ENCODE measurements at regions not wholly inside any gene's neighbourhood (a gene's known extent, or its start where the extent isn't known, plus 50 kb on each side); places are given as distances from the start of the nearest gene placed in this dataset.

DNA sequence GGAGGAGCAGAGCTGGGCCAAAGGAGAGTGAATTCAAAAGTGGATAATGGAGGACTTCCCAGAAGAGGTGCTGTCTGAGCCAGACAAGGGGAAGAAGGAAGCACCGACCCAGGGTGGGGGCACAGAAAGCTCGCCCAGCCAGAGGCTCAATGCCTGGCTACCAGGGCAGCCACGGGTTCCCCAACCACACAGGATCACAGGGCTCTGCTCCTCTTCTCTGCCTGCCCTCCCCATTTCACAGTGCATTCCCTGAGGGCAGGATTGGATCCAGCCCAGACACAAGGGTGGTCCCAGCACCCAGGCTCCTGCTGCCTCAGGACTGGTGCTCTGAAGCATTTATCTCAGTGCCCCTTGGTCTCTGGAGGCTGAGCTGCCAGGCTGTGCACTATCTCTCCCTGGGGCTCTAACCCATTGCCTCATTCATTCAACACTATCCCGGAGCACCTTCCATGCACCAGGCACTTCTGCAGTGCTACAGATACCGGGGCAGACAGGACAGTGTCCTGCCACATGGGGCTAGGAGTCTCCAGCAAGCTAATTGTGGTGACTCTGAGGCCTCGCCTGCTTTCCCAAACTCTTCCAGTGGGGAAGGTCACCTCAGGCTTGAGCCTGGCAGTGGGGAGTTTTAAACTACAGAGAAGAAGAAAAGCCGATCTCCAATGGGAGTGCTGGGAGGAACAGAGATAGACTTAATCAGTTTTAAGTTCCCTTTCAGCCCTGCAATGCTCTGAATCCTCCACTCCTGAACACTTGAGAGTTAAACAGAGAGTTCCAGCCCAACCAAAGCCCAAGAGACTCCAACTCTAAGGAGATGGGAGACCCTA is 201.8 kb upstream of the ZMIZ1 start:
- no peak for DNase-seq (ENCODE audit: low read depth)
- no peak overlapping the region for H3K4me3 ChIP-seq (ENCODE audit: low read depth, low read length)
- TF ChIP-seq, protein P1, sequence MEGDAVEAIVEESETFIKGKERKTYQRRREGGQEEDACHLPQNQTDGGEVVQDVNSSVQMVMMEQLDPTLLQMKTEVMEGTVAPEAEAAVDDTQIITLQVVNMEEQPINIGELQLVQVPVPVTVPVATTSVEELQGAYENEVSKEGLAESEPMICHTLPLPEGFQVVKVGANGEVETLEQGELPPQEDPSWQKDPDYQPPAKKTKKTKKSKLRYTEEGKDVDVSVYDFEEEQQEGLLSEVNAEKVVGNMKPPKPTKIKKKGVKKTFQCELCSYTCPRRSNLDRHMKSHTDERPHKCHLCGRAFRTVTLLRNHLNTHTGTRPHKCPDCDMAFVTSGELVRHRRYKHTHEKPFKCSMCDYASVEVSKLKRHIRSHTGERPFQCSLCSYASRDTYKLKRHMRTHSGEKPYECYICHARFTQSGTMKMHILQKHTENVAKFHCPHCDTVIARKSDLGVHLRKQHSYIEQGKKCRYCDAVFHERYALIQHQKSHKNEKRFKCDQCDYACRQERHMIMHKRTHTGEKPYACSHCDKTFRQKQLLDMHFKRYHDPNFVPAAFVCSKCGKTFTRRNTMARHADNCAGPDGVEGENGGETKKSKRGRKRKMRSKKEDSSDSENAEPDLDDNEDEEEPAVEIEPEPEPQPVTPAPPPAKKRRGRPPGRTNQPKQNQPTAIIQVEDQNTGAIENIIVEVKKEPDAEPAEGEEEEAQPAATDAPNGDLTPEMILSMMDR (IDR thresholded peaks at IDR 0.05; ENCODE audit: insufficient read depth, low read depth, low read length, missing control alignments) = no peak

DNA sequence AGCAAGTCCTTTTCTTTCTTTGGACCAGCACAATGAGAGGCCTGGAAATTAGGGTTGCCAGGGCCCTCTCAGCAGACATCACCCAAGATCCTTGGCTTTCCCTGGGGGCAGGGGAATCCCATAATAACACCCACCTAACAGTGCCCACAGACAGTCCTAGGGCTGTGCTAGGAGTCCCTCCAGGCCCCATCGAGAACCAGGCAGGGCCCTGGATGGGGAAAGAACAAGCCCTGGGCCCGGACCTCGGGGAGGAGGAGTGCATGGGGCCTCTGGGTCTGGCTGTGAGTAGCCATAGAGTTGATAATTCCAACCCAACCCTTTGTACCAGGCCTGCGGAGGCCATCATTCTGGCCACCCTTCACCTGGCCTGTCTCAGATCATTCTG is 201.2 kb upstream of the ZMIZ1 start:
- DNase-seq (ENCODE audit: low read depth) = no peak
- no peak overlapping the region for H3K4me3 ChIP-seq (ENCODE audit: low read depth, low read length)
- TF ChIP-seq, protein P1 (IDR thresholded peaks at IDR 0.05; ENCODE audit: insufficient read depth, low read depth, low read length, missing control alignments) = no peak

DNA sequence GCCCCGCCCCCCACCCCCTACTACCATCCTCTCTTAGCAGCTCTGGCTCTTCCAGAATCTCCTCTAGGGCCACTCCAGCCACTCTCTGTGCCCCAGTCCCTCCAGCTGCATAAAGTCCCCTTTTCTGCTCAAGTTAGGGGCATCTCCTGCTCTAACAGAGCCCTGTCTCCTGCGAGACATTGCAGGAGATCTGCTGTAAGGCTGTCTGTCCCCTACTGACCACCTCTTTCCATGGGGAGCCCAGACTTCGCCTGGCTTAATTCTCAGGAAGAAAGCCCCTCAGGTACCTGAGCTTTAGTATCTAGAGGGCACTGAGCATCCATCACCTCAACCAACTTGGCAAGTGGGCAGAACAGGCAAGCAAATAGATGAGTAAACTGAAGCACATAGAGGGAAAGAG is 200.7 kb upstream of the ZMIZ1 start:
- no peak overlapping the region for H3K4me3 ChIP-seq (ENCODE audit: low read depth, low read length)
- DNase-seq (ENCODE audit: low read depth) = no peak
- TF ChIP-seq, protein P1 (IDR thresholded peaks at IDR 0.05; ENCODE audit: insufficient read depth, low read depth, low read length, missing control alignments) = no peak

DNA sequence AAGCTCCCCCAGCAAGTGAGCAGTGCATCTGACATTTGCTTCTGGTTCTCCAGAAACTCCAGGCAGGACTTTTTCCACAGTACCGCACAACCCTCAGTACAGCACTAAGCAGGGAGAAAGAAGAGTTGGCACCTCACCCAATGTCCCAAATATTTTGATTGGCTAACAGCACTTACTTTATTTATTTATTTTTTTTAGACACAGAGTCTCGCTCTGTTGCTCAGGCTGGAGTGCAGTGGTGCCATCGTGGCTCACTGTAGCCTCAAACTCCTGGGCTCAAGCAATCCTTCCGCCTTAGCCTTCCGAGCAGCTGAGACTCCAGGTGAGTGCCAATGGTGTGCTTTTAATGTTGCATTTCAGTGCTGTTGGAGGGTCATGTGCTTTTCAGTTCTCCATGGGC is 200.3 kb upstream of the ZMIZ1 start:
- DNase-seq (ENCODE audit: low read depth) = no peak
- TF ChIP-seq, protein P1 (IDR thresholded peaks at IDR 0.05; ENCODE audit: insufficient read depth, low read depth, low read length, missing control alignments) = no peak
- H3K4me3 ChIP-seq (ENCODE audit: low read depth, low read length) = no peak overlapping the region

DNA sequence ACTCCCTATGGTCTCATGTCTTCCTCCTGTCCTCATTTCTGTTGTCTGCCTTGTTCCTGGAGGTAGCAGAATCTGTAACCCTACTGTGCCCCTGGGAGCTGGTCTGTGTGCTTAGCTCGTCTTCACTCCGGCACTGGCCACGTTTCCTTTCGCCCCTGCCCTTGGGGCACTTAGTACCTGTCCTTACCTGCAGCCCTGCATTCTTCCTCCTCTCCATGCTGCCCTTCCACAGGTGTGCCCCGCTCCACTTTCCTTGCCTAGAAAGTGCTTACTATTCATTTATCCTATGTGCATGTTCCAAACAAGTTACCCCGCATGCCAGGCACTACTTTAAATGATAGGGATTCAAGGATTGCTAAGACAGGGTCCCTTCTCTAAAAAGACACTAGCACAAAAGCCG is 199.9 kb upstream of the ZMIZ1 start:
- H3K4me3 ChIP-seq (ENCODE audit: low read depth, low read length) = no peak overlapping the region
- no peak for DNase-seq (ENCODE audit: low read depth)
- TF ChIP-seq, protein P1 (IDR thresholded peaks at IDR 0.05; ENCODE audit: insufficient read depth, low read depth, low read length, missing control alignments) = no peak

DNA sequence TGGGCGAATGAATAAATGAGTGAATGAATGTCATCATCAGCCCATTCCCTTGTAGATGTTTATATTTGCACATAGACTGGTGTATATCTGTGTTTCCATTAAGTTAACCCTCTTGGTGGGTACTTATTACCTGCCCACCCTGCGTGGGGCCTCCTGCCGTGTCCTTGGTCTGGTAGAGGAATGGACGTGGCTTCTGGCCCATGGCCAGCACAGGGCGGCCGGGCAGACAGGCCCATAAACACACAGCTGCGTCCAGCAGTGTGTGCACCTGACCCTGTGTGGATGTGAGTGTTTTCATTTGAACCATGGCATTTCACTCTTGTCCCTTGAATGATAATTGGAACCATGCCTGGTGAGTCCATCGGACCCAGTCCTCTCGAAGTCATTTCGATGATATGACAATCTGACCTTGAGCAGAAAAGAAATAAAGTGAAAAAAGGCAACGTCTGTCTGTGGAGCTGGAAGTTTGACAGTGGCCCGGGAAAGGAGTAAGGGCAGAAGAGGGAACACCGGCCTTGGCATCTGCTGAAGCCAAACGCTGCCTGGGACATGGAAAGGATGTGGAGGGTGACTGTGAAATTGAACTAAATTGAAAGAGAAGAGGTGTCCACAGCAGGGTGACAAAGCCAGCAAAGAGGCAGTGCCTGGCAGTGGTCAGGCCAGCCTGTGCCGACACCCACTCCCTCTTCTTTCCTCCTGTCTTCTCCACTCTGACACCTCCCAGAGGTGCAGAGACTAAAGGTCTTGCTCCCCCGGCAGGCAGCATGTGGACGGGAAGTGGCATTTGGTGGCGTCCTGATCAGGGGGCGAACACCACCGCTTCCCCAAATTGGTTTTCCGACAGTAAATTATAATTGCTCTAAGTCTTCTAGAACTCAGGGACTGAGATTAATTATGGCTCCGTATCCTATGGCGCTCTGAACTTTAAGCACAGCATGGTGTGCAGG is 199.0 kb upstream of the ZMIZ1 start:
- no peak for DNase-seq (ENCODE audit: low read depth)
- TF ChIP-seq, protein P1 (IDR thresholded peaks at IDR 0.05; ENCODE audit: insufficient read depth, low read depth, low read length, missing control alignments) = no peak
- H3K4me3 ChIP-seq (ENCODE audit: low read depth, low read length) = no peak overlapping the region

All from GM12865 (cell line).